Heart right ventricle (tissue), 16 donors: ENCODE measurements at regions not wholly inside any gene's neighbourhood (a gene's known extent, or its start where the extent isn't known, plus 50 kb on each side); places are given as distances from the start of the nearest gene placed in this dataset.

Experiments
- ATAC-seq, 8 donors: fragments of 200-7000 bp; cut with Tn5 transposase; one replicate each; pipeline ENCODE4 v1.9.1; 2020; ENCODE audit warnings: mild to moderate bottlenecking in 8 of 8, moderate library complexity in 8 of 8, moderate number of reproducible peaks in 1 of 8
- DNase-seq, 2 donors: peaks; one replicate each; pipeline ENCODE4 v3.0.0-alpha.2; 2020
- H3K27ac ChIP-seq, 10 donors: fragments of 200-600 bp; sonication (generic) in 2 of 10; one replicate each; pipeline versions ENCODE4 v1.5.0 to v1.8.0; 2020 to 2022; ENCODE audit warnings: mild to moderate bottlenecking in 3 of 10
- H3K27me3 ChIP-seq, 7 donors: fragments of 200-600 bp; one replicate each; pipeline ENCODE4 v1.8.0; 2021 to 2022; ENCODE audit warnings: mild to moderate bottlenecking in 2 of 7
- H3K36me3 ChIP-seq, 9 donors: fragments of 200-600 bp; sonication (generic) in 1 of 9; one replicate each; pipeline versions ENCODE4 v1.5.0 to v1.8.0; 2020 to 2022; ENCODE audit warnings: mild to moderate bottlenecking in 2 of 9
- H3K4me1 ChIP-seq, 9 donors: fragments of 200-600 bp; sonication (generic) in 1 of 9; one replicate each; pipeline versions ENCODE4 v1.5.0 to v1.8.0; 2020 to 2022; ENCODE audit warnings: mild to moderate bottlenecking in 4 of 9
- H3K4me3 ChIP-seq, 10 donors: fragments of 200-600 bp; sonication (generic) in 2 of 10; one replicate each; pipeline versions ENCODE4 v1.5.0 to v1.8.0; 2020 to 2022; ENCODE audit warnings: mild to moderate bottlenecking in 7 of 10, moderate library complexity in 2 of 10
- H3K9me3 ChIP-seq, 11 donors: fragments of 200-600 bp in 10 of 11; sonication (generic) in 2 of 11; one replicate each; pipeline versions ENCODE4 v1.5.0 to v1.8.0; 2013 to 2022; ENCODE audit warnings: mild to moderate bottlenecking in 2 of 11, control low read depth in 1 of 11, moderate library complexity in 1 of 11
- CTCF ChIP-seq, 9 donors: fragments of 200-600 bp; sonication (generic) in 2 of 9; IDR thresholded peaks; one replicate each; pipeline versions ENCODE4 v1.5.0 to v1.8.0; 2021 to 2022; ENCODE audit warnings: antibody characterized with exemption in 9 of 9, mild to moderate bottlenecking in 5 of 9, moderate library complexity in 1 of 9
- WGBS, 2 donors: extraction: QIAGEN DNeasy Blood & Tissue Kit; methylation state at CpG; one replicate each; pipeline ENCODE4 v1.1.7; 2013; ENCODE audit warnings: inconsistent platforms in 1 of 2; 5-methylcytosine and 5-hydroxymethylcytosine counted together
- intact Hi-C, 10 donors: fragments of 100-400 bp; cut with DNase I; formaldehyde crosslinking; loops; one replicate each; pipeline versions ENCODE4 v1.11.1 to v1.14.2; 2022
- donor health status: Arrhythmogenic right ventricular cardiomyopathy.
- donor health status: ischemic (EF 13 %, LVEDD 7.1; RV severe dilation, severe dysfunction).
- donor health status: healthy with polysubstance abuse.
- donor health status: DM: no; HTN: yes; CAD: no.
- donor health status: DM: no; HTN: no; CAD: no.
- donor health status: ischemic (EF 25% LVEDD 6.9; RV normal size, moderate dysfunction).
- donor health status: ischemic (EF 25% LVEDD 5.7; RV mildly dilated, moderate dysfunction).
- donor health status: healthy.
- donor health status: DM: yes; HTN: yes; CAD: no.
- donor health status: Ischemic cardiomyopathy.
- donor health status: ischemic (EF 35%, LVEDD 5.7; RV mildly dilated, moderate dysfunction).
- donor health status: nonischemic (EF 11% LVEDD 7.7; RV severe dilation, severe dysfunction).
- donor health status: DM: yes; HTN: yes; CAD: no.
- donor health status: PGD.
- donor health status: ischemic (EF 29% LVEDD 5.4; RV normal size, mild dysfunction).
- donor health status: nonischemic (EF 23%, LVEDD 6.1; RV moderate dilation, normal function).

GRCh38 chr6:1035401-1035800, 276.5 kb upstream of the FOXQ1 start:
- TF ChIP-seq CTCF (IDR thresholded peaks at IDR 0.05), result no peak
- H3K36me3 ChIP-seq, result no peaks in the 10 kb centered on the region
- H3K4me1 ChIP-seq, result no peaks in the 10 kb centered on the region
- H3K27me3 ChIP-seq, result peaks cover 0 to 33% (median 14%) of the 10 kb centered on the region in 7 donors
- DNase-seq, result no peak
- WGBS, 2 donors, result 73 to 75% methylated on average over 11 of the region's 11 CpGs
- peaks cover 0 to 20% (median 0%) of the 10 kb centered on the region in 11 donors for H3K9me3 ChIP-seq
- H3K4me3 ChIP-seq, result no peak overlapping the region
- no peak overlapping the region for H3K27ac ChIP-seq
- ATAC-seq, result no peak
- intact Hi-C loops, result no loop called here

- 45 to 53% methylated on average over 2 of the region's 2 CpGs for WGBS, 2 donors
- intact Hi-C loops, result no loop called here
- Histone ChIP-seq H3K9me3 (peaks cover 0 to 24% (median 0%) of the 10 kb centered on the region in 11 donors), H3K4me1 (no peaks in the 10 kb centered on the region), H3K27me3 (peaks cover 0 to 9% (median 2%) of the 10 kb centered on the region in 7 donors), H3K36me3 (no peaks in the 10 kb centered on the region), H3K4me3 (no peak overlapping the region), H3K27ac (no peak overlapping the region)
- ATAC-seq, result no peak
- no peak for TF ChIP-seq CTCF (IDR thresholded peaks at IDR 0.05)
- DNase-seq, result no peak
Observed at GRCh38 chr6:1031720-1032119, 280.2 kb upstream of the FOXQ1 start.

- WGBS, 2 donors, result 85 to 93% methylated on average over 5 of the region's 5 CpGs
- Histone ChIP-seq H3K36me3 (no peaks in the 10 kb centered on the region), H3K27me3 (peaks cover 0 to 16% (median 7%) of the 10 kb centered on the region in 7 donors), H3K9me3 (peaks cover 0 to 24% (median 0%) of the 10 kb centered on the region in 11 donors), H3K4me1 (no peaks in the 10 kb centered on the region), H3K27ac (no peak overlapping the region), H3K4me3 (no peak overlapping the region)
- ATAC-seq, result no peak
- TF ChIP-seq CTCF (IDR thresholded peaks at IDR 0.05), result no peak
- no peak for DNase-seq
- intact Hi-C loops, result no loop called here
Observed at GRCh38 chr6:1029141-1029540, 282.8 kb upstream of the FOXQ1 start.

- Histone ChIP-seq H3K9me3 (peaks cover 0 to 24% (median 0%) of the 10 kb centered on the region in 11 donors), H3K27me3 (peaks cover 0 to 19% (median 9%) of the 10 kb centered on the region in 7 donors), H3K4me3 (no peak overlapping the region), H3K27ac (no peak overlapping the region), H3K4me1 (no peaks in the 10 kb centered on the region), H3K36me3 (no peaks in the 10 kb centered on the region)
- intact Hi-C loops, result no loop called here
- ATAC-seq (no peak), DNase-seq (no peak)
- WGBS, 2 donors, result 91 to 95% methylated on average over 8 of the region's 8 CpGs
- no peak for TF ChIP-seq CTCF (IDR thresholded peaks at IDR 0.05)
Observed at GRCh38 chr6:1028723-1029122, 283.2 kb upstream of the FOXQ1 start.
